ENCODE measurements at regions not wholly inside any gene's neighbourhood (a gene's known extent, or its start where the extent isn't known, plus 50 kb on each side); places are given as distances from the start of the nearest gene placed in this dataset.
"Not testable (repeated sequence)": the region's sequence is repeated elsewhere in the genome, so short reads cannot be mapped to it uniquely, and the experiment has no call there.

DNA sequence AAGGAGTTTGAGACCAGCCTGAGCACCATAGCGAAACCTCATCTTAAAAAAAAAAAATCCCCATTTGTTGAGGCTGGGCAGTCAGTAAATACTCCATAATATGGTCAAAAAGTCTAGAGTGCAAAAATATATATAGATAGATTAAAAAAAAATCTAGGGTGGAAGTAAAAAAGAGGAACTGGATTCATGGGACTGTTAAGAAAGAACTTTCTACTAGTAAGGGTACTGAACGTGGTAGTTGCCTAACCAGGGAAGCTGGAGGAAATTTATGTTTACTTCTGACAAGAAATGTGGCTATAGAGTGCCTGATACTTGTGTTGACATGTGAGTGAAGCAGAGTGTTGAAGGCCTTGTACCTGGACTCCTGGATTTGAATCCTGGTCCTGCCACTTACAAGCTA is 265.9 kb upstream of the FAM78B start:
- H3K36me3 ChIP-seq, result no peaks in the 10 kb centered on the region
- H3K27me3 ChIP-seq, result no peaks in the 10 kb centered on the region
- H3K4me3 ChIP-seq, result no peak overlapping the region
- 62% methylated on average over 2 of the region's 2 CpGs for WGBS
- no peaks in the 10 kb centered on the region for H3K9me3 ChIP-seq
- no peaks in the 10 kb centered on the region for H3K4me1 ChIP-seq
- H3K27ac ChIP-seq, result no peak overlapping the region
- TF ChIP-seq POLR2A (IDR thresholded peaks at IDR 0.05) (no peak), CTCF (IDR thresholded peaks at IDR 0.05) (no peak), EP300 (IDR thresholded peaks at IDR 0.05) (no peak), POLR2AphosphoS5 (IDR thresholded peaks at IDR 0.05) (no peak)
- DNase-seq (ENCODE audit: low spot score in 2 of 2), result no peak

DNA sequence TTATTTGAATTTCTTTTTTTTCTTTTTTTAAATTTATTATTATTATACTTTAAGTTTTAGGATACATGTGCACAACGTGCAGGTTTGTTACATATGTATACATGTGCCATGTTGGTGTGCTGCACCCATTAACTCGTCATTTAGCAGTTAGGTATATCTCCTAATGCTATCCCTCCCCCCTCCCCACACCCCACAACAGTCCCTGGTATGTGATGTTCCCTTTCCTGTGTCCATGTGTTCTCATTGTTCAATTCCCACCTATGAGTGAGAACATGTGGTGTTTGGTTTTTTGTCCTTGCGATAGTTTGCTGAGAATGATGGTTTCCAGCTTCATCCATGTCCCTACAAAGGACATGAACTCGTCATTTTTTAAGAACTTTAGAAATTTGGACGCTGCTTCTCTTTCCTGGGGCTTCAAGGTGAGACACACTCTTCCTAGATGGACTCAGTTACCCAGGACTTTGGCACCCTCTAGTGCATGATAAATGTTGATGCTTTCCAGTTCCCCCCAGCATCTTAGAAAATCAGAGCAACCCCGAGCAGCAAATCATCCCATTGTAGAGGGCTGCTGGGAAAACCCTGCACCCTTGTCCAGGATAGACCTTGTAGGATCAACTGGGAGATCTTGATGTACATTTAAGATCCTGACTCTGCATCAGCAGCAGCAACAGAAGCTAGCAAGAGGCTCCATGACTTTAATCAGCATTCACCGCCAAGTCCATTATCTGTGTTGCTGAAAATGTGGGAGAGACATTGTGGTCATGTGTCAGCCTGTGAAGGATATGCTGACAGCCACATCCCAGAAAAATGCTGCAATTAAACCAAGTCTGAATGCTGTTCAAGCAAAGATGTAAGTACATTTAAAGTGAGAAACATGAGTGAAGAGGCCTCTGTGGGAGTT is 266.9 kb upstream of the FAM78B start:
- H3K36me3 ChIP-seq; DNase-seq (ENCODE audit: low spot score in 2 of 2): not testable (repeated sequence)
- WGBS, result 36% methylated on average over 7 of the region's 7 CpGs

GRCh38 chr1:166457700-166458099 is 290.9 kb upstream of the FAM78B start:
- H3K4me3 ChIP-seq, result no peak overlapping the region
- H3K9me3 ChIP-seq, result no peaks in the 10 kb centered on the region
- H3K36me3 ChIP-seq, result no peaks in the 10 kb centered on the region

More for the DNA sequence above, 266.9 kb upstream of the FAM78B start:
- not testable (repeated sequence) for H3K4me3 ChIP-seq, H3K27ac ChIP-seq, H3K4me1 ChIP-seq, H3K27me3 ChIP-seq, H3K9me3 ChIP-seq

GRCh38 chr1:166464333-166464732 is 297.5 kb upstream of the FAM78B start:
- DNase-seq (ENCODE audit: low spot score in 2 of 2), result no peak
- WGBS, result 92% methylated on average over 1 of the region's 1 CpG
- Histone ChIP-seq H3K9me3 (peaks cover 6% of the 10 kb centered on the region), H3K27ac (no peak overlapping the region), H3K36me3 (no peaks in the 10 kb centered on the region), H3K4me1 (no peaks in the 10 kb centered on the region), H3K4me3 (no peak overlapping the region), H3K27me3 (no peaks in the 10 kb centered on the region)
- TF ChIP-seq POLR2A (IDR thresholded peaks at IDR 0.05), result no peak
- TF ChIP-seq POLR2AphosphoS5 (IDR thresholded peaks at IDR 0.05), result no peak
- no peak for TF ChIP-seq EP300 (IDR thresholded peaks at IDR 0.05)
- no peak for TF ChIP-seq CTCF (IDR thresholded peaks at IDR 0.05)

More at GRCh38 chr1:166457700-166458099, 290.9 kb upstream of the FAM78B start:
- no peak overlapping the region for H3K27ac ChIP-seq
- 77% methylated on average over 2 of the region's 2 CpGs for WGBS
- no peaks in the 10 kb centered on the region for H3K4me1 ChIP-seq
- no peak for TF ChIP-seq CTCF (IDR thresholded peaks at IDR 0.05)
- TF ChIP-seq POLR2AphosphoS5 (IDR thresholded peaks at IDR 0.05), result no peak
- no peak for TF ChIP-seq EP300 (IDR thresholded peaks at IDR 0.05)
- no peak for TF ChIP-seq POLR2A (IDR thresholded peaks at IDR 0.05)
- H3K27me3 ChIP-seq, result no peaks in the 10 kb centered on the region
- DNase-seq (ENCODE audit: low spot score in 2 of 2), result no peak

- DNase-seq (ENCODE audit: low spot score in 2 of 2), result no peak
- Histone ChIP-seq H3K27me3 (no peaks in the 10 kb centered on the region), H3K9me3 (no peaks in the 10 kb centered on the region), H3K4me1 (no peaks in the 10 kb centered on the region), H3K4me3 (no peak overlapping the region), H3K36me3 (no peaks in the 10 kb centered on the region), H3K27ac (no peak overlapping the region)
- WGBS, result 68% methylated on average over 2 of the region's 2 CpGs
- TF ChIP-seq EP300 (IDR thresholded peaks at IDR 0.05) (no peak), POLR2A (IDR thresholded peaks at IDR 0.05) (no peak), POLR2AphosphoS5 (IDR thresholded peaks at IDR 0.05) (no peak), CTCF (IDR thresholded peaks at IDR 0.05) (no peak)
Observed at GRCh38 chr1:166470014-166470413, 303.2 kb upstream of the FAM78B start.
